Suppressor macrophage treated with lipopolysaccharide for 4 hours (primary cell): ENCODE measurements at regions not wholly inside any gene's neighbourhood (a gene's known extent, or its start where the extent isn't known, plus 50 kb on each side); places are given as distances from the start of the nearest gene placed in this dataset.

Source experiments
- DNase-seq: peaks from one replicate; pipeline ENCODE4 v3.0.0-alpha.2; 2020

- no peak for DNase-seq
Observed at GRCh38 chr14:82492157-82492556, 958.5 kb upstream of the SEL1L start.

GRCh38 chr14:82500222-82500621 is 966.6 kb upstream of the SEL1L start:
- no peak for DNase-seq

DNA sequence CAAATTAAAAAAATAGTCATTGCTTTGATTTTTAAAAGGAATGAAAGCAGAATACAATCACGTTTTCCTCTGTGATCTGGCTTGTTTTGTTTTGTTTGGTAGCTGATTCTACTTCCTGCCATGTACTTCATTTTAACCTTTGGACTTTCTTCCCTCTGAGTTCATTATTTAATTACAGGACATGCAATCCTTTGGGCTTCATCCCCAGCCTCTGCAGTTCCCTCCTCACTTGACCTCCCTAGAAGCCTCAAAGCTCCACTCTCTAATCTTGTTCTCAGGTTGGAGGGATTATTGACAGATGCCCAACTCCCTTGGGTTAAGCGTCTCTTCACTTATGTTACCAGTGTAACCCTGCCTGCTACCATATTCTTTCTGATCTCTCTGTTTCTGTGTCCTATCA is 967.9 kb upstream of the SEL1L start:
- no peak for DNase-seq

GRCh38 chr14:82502043-82502442 is 968.4 kb upstream of the SEL1L start:
- no peak for DNase-seq

DNA sequence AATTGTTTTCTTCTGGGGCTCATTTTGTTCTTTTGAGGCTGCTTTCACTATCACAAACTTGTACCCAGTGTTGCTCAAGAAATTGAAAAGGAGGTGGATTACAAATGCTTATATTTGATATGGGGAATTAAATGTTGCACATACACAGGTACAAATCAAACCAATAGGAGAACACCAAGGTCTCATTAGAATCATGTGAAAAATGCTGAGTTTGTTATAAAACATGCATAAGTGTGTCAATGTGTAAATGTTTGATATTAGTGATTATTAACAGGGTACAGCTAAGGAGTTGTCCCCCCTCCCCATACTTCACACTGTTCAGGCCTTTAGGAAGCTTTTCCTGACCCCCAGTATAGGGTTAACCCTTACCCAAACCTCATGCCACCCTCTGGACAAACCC is 971.2 kb upstream of the SEL1L start:
- no peak for DNase-seq

DNA sequence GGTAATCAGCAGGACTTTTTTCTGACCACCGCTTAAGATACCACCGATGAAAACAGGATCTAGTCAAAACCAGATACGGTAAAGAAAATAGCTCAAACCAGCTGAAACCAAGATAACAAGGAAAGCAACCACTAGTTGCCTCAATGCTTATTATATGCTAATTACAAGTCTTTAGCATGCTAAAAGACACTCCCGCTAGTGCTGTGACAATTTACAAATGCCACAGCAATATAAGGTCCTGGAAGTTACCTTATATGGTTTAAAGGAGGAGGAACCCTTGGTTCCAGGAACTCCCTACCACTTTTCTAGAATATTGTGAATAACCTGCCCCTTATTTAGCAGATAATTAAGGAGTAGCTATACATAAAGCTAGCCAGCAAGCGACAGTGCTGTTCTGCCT is 976.4 kb upstream of the SEL1L start:
- no peak for DNase-seq

- no peak for DNase-seq
Observed at GRCh38 chr14:82511399-82511798, 977.7 kb upstream of the SEL1L start.

DNA sequence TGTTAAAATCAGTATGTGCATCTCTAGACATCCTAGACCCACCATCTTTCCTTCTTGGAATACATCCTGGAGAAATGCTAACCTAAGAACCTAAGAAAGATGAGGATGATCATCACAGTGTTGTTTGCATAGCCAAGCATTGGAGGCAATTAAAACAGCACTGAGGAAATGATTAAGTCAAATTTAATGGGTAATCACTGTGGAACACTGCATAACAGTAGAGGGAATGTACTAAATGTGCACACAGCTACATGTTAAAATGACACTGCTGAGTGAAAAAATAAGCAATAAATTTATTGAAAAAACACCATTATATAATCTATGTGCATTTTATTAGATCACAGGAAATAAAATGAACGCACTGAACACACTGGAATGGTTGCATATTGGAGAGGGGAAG is 987.1 kb upstream of the SEL1L start:
- DNase-seq = no peak

DNA sequence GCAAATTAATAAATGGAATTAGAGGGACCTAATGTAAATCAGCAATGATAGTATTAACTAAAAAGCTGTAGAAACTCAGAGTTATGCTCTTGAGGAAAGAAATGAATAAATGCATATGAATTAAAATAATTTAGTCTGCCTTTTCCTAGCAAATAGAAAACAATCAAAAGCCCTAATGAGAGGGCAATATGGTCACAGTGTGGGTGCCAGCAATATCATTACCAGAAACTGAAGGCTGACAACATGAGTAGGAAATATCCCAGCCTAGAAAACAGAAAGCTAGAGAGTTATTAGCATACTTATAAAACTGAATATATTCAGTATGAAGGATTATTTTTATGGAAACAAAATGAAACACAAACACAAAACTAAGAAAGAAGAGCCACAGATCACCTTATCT is 987.5 kb upstream of the SEL1L start:
- no peak for DNase-seq

DNA sequence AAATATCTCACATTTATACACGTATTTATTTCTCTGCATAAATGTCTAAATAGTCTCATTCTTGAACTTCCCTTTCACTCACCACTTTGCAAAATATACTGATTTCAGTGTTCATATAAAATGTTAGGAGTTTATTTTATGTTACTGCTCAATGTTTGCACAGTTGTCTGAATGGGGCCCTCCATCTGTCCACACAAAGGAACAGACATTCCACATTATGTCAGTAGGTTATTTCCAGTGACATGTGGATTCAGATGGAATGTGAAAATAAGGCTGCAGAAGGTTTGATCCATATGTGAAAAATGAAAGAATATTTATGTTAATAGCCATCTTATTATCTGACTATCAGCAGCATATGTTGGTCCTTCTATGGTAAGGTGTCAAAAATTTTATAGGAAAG is 994.4 kb upstream of the SEL1L start:
- no peak for DNase-seq

GRCh38 chr14:82533351-82533750 is 999.7 kb upstream of the SEL1L start:
- DNase-seq = no peak

- DNase-seq = no peak
Observed at GRCh38 chr14:82536566-82536965, 1002.9 kb upstream of the SEL1L start.

DNA sequence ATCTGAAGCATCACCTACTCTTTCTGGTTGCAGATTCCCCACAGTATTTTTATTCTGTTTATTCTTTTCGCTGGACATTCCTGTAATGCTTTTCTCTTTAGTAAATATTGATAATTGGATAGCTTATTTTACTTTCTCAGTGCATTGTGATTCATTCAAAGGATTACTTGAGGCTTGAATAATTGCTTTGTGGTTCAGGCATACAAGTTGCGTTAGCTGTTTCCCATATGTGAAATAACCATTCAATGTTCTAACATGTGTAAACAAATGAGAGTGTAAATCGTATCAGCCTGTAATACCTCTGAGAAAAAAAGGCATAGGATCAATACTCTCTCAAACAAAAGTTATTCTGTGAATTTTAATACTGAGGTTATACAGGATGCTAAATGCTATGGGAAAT is 1004.2 kb upstream of the SEL1L start:
- no peak for DNase-seq

GRCh38 chr14:82546401-82546800 is 1012.7 kb upstream of the SEL1L start:
- no peak for DNase-seq

DNA sequence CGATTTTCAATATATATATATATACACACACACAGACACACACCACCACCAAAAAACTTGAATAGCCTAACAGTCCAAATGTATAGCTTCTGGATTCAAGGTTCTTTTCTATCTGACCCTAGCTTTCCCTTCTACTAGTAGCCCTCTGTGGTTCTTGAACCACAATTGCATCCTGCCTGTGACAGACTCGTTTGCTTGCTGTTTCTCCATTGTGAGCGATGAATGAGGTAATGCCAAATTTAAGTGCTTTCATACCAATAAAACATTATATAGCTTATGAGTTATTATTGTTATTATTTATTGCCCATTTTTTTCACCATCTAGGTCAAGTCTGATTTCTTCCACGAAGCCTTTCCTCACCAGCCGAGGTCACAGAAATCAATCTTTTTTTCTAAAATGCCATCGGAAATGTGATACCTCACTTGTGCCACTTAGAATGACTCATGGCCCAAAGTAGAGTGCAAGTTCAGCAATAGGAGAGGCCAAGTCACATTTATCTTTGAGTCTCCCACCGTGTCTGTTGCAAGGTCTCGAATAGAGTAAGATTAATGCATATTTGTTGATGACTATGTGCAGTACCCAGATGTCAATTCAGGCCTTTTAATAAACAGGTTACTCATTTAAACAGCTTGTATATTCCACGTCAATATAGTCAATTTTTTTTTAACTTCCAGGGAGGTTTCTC is 1015.8 kb upstream of the SEL1L start:
- DNase-seq = no peak

DNA sequence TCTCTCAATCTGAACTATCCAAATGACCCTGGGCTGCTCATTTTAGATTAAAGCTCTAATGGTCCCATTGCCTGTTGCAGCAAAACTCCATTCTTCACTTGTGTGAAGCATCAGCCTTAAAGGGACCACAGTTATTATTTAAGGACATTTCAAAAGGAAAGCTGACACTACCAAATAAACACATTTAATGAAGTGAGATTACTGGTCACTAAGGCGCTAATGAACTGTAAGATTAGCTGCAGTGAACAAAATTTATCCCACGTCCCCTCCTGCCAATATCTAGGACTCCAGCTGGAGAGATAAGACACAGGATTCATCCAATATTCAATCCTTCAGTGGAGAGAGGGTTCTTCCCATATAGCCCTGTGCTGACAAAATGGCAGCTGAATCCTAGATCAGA is 1029.2 kb upstream of the SEL1L start:
- no peak for DNase-seq

GRCh38 chr14:82565825-82566224 is 1032.2 kb upstream of the SEL1L start:
- no peak for DNase-seq

GRCh38 chr14:82587226-82587625 is 1053.6 kb upstream of the SEL1L start:
- DNase-seq = no peak

GRCh38 chr14:82595466-82595865 is 1061.8 kb upstream of the SEL1L start:
- no peak for DNase-seq

DNA sequence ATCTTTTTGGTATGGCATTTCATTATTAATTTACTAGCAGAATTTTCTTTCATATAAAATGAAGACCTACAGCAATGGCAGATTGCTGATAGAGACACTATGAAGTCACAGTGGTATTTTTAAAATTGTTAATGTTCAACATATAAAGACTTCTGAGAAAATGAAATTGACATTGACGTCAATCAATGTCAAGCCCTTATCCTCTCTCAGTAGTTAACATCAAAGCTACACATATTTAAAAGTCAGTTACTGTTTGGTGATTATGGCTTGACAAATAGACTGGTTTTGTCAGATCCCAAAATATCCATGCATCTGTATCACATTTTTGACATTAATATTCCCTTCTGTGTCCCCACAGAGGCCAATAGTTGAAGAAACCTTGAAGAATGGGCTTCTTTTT is 1069.1 kb upstream of the SEL1L start:
- DNase-seq = no peak

GRCh38 chr14:82604819-82605218 is 1071.2 kb upstream of the SEL1L start:
- DNase-seq = no peak

- DNase-seq = no peak
Observed at GRCh38 chr14:82621881-82622450, 1088.3 kb upstream of the SEL1L start.

- no peak for DNase-seq
Observed at GRCh38 chr14:82626156-82627066, 1092.8 kb upstream of the SEL1L start.

DNA sequence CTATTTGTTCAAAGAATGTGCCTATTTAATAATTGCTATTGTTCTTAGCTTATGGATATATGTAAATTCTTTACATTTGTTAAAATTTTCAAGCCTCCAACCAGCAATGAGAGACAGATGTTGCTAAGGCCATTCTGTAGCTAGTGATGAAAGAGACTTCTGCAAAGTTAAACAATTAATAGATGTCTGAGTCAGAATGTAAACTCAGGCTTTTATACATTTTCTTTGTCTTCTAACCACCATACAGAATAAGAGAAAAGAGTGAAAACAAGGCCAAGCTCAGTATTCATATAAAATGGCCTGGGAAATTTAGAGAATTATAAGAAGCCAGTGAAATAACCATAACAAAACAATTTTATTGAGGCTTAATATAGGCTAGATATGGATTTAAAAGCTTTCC is 1102.3 kb upstream of the SEL1L start:
- DNase-seq = no peak
